ENCODE measurements at regions not wholly inside any gene's neighbourhood (a gene's known extent, or its start where the extent isn't known, plus 50 kb on each side); places are given as distances from the start of the nearest gene placed in this dataset.

- no peak overlapping the region for H3K27ac ChIP-seq (ENCODE audit: low read depth, low read length)
- TF ChIP-seq CTCF (IDR thresholded peaks at IDR 0.05; ENCODE audit: low read depth, low read length): no peak
- H3K9me3 ChIP-seq (ENCODE audit: control insufficient read depth, insufficient read depth, low read length): no peaks in the 10 kb centered on the region
- no peak overlapping the region for H3K4me3 ChIP-seq (ENCODE audit: low read depth, low read length)
- no peak for DNase-seq (ENCODE audit: low read depth, low spot score)
- CTCF ChIA-PET: no interaction called here
- H3K27me3 ChIP-seq (ENCODE audit: control insufficient read depth, insufficient read depth, low read length): no peaks in the 10 kb centered on the region
- POLR2A ChIA-PET: no interaction called here
Observed at GRCh38 chr13:80255946-80256345, 85.0 kb downstream of the SPRY2 start.

- H3K4me3 ChIP-seq (ENCODE audit: low read depth, low read length): no peak overlapping the region
- ChIA-PET POLR2A (no interaction called here), CTCF (no interaction called here)
- peak; percentile 4 for DNase-seq (ENCODE audit: low read depth, low spot score)
- H3K27me3 ChIP-seq (ENCODE audit: control insufficient read depth, insufficient read depth, low read length): no peaks in the 10 kb centered on the region
- no peak for TF ChIP-seq CTCF (IDR thresholded peaks at IDR 0.05; ENCODE audit: low read depth, low read length)
- no peak overlapping the region for H3K27ac ChIP-seq (ENCODE audit: low read depth, low read length)
- no peaks in the 10 kb centered on the region for H3K9me3 ChIP-seq (ENCODE audit: control insufficient read depth, insufficient read depth, low read length)
Observed at GRCh38 chr13:80251403-80251802, 89.5 kb downstream of the SPRY2 start.

GRCh38 chr13:80250213-80250810 is 90.6 kb downstream of the SPRY2 start:
- no peak for DNase-seq (ENCODE audit: low read depth, low spot score)
- CTCF ChIA-PET: interaction anchor here (1.0 to 1.3 kb wide), 2 partner anchors 93 to 826 kb away, joined by 3 to 4 read pairs; no protein-coding TSS in a partner anchor
- POLR2A ChIA-PET: no interaction called here
- no peak overlapping the region for H3K27ac ChIP-seq (ENCODE audit: low read depth, low read length)
- H3K27me3 ChIP-seq (ENCODE audit: control insufficient read depth, insufficient read depth, low read length): no peaks in the 10 kb centered on the region
- no peak for TF ChIP-seq CTCF (IDR thresholded peaks at IDR 0.05; ENCODE audit: low read depth, low read length)
- no peak overlapping the region for H3K4me3 ChIP-seq (ENCODE audit: low read depth, low read length)
- H3K9me3 ChIP-seq (ENCODE audit: control insufficient read depth, insufficient read depth, low read length): no peaks in the 10 kb centered on the region

- DNase-seq (ENCODE audit: low read depth, low spot score): no peak
- ChIA-PET POLR2A (no interaction called here), CTCF (interaction anchor here (1.3 kb wide), 1 partner anchor 825 kb away, joined by 3 read pairs; no protein-coding TSS in a partner anchor)
- Histone ChIP-seq H3K4me3 (ENCODE audit: low read depth, low read length) (no peak overlapping the region), H3K27ac (ENCODE audit: low read depth, low read length) (no peak overlapping the region), H3K27me3 (ENCODE audit: control insufficient read depth, insufficient read depth, low read length) (no peaks in the 10 kb centered on the region), H3K9me3 (ENCODE audit: control insufficient read depth, insufficient read depth, low read length) (no peaks in the 10 kb centered on the region)
- TF ChIP-seq CTCF (IDR thresholded peaks at IDR 0.05; ENCODE audit: low read depth, low read length): no peak
Observed at GRCh38 chr13:80249516-80250212, 91.3 kb downstream of the SPRY2 start.

GRCh38 chr13:80245162-80245733 is 95.7 kb downstream of the SPRY2 start:
- Histone ChIP-seq H3K27ac (ENCODE audit: low read depth, low read length) (no peak overlapping the region), H3K27me3 (ENCODE audit: control insufficient read depth, insufficient read depth, low read length) (no peaks in the 10 kb centered on the region), H3K4me3 (ENCODE audit: low read depth, low read length) (no peak overlapping the region), H3K9me3 (ENCODE audit: control insufficient read depth, insufficient read depth, low read length) (peaks cover 5% of the 10 kb centered on the region; the same call in 1 of the 2 replicates)
- ChIA-PET CTCF (no interaction called here), POLR2A (no interaction called here)
- no peak for DNase-seq (ENCODE audit: low read depth, low spot score)
- no peak for TF ChIP-seq CTCF (IDR thresholded peaks at IDR 0.05; ENCODE audit: low read depth, low read length)

Data from AG04450 (cell line).